ENCODE measurements at regions not wholly inside any gene's neighbourhood (a gene's known extent, or its start where the extent isn't known, plus 50 kb on each side); places are given as distances from the start of the nearest gene placed in this dataset.
"Not testable (repeated sequence)": the region's sequence is repeated elsewhere in the genome, so short reads cannot be mapped to it uniquely, and the experiment has no call there.

GRCh38 chr10:100666634-100667033 is 78.7 kb upstream of the PAX2 start:
- TF ChIP-seq CTCF (conservative IDR thresholded peaks at IDR 0.05; ENCODE audit: low read length); EZH2phosphoT487 (IDR thresholded peaks at IDR 0.05; ENCODE audit: borderline replicate concordance, low read depth, low read length): not testable (repeated sequence)

Data from OCI-LY7 (cell line).